HG02884 (cell line): ENCODE measurements at regions not wholly inside any gene's neighbourhood (a gene's known extent, or its start where the extent isn't known, plus 50 kb on each side); places are given as distances from the start of the nearest gene placed in this dataset.

ENCODE experiments used
- ATAC-seq: cut with Tn5 transposase; IDR thresholded peaks from one replicate; pipeline ENCODE4 v1.9.1; 2021; ENCODE audit warnings: mild to moderate bottlenecking, moderate library complexity; ENCODE audit not compliant: unreplicated experiment

DNA sequence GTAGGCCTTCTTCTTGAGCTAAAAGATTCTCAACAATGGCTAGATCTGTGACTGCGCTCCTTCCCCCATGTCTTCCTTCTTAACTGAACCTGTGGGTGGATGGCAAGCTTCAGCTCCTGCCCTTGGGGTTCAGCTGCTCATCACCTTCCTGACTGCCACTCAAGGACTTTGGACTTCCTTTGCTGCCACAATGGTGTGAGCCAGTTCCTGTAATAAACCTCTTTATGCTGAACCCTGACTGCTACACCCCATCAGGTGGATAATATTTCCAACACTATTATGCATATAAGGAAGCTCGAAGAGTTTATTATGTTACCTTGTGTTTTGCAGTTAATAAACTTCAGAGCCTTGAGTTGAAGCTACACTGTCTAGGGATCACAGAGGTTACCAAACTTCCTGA is 208.9 kb upstream of the SLC10A2 start:
- ATAC-seq: no peak

DNA sequence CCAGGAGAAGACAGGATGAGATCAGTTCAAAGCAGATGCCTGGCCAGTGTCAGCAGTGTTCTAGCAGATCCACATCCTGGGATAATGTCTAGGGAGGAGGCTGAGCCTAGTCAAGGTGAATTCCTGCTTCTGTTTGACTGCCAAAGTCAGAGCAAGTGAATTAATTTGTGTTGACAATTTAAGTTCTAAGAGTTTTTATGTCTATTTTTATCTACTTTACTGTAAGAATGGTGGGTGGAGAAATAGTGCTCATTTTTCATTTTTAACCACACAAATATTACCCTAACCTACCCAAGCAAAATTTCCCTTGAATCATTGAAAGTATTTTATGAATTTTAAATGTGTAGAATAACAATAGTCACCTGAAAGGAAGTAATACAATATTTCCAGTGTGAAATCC is 207.6 kb upstream of the SLC10A2 start:
- ATAC-seq: no peak

DNA sequence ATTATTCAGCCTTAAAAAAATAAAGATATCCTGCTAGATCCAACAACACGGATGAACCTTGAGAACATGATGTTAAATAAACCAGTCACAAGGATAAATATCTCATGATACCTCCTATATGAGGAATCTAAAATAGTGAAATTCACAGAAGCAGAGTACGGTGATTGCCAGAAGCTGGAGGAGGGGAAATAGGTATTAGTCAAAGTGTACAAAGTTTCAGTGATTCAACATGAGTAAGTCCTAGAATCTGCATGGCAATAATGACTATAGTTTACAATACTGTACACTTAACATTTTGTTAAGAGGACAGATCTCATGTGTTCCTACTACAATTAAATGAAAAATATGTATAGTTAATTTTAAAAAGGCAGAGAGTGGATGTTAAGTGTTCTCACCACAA is 206.6 kb upstream of the SLC10A2 start:
- ATAC-seq: no peak

DNA sequence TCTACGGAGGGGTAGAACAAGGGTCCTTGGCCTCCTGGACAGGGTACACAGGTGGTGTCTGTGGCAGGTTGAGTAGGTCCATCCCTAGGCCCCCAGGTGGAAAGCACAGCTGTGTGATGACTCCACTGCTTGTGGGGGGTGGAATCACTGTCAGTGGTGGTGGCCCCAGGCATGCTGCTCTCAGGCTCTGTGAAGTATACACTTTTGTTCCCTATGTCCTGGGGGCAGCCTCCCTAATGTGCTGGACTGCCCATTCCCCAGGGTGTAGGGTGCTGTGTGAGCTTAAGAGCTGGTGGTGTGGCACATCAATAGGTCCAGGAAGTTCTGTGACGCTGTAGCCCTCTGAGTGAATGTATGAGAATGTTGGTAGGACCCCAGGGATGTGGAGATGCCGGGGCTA is 197.2 kb upstream of the SLC10A2 start:
- no peak for ATAC-seq

DNA sequence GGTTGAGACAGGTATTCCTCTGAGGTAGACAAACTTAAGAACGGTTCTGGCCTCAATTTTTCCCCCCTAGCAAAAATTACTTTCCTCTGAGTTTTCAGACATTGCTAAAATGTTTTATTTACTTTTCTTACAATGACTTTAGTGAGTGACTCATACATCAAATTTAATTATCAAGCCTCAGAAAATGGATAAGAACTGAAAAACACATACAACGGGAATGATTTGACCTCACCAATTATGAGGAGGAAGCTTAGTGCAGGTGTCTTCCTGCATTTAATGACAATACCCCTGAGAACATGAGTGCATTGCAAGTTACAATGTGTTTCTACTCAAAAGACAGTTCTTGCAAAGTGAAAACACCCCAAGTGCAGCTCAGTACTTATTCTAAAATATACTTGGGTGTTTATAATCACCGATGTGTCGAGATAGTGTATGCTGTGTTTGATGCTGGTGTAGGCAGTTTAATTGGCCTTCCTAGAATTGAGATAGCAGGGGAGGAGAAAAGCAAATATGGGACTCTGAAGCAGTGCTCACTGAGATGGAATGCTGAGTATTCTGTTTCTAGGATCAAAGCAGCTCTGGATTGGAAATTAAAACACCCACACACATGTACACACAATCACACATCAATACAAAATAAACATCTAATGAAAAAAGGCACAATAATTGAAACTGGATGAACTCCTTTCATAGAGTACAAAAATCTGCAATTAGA is 189.5 kb upstream of the SLC10A2 start:
- no peak for ATAC-seq

DNA sequence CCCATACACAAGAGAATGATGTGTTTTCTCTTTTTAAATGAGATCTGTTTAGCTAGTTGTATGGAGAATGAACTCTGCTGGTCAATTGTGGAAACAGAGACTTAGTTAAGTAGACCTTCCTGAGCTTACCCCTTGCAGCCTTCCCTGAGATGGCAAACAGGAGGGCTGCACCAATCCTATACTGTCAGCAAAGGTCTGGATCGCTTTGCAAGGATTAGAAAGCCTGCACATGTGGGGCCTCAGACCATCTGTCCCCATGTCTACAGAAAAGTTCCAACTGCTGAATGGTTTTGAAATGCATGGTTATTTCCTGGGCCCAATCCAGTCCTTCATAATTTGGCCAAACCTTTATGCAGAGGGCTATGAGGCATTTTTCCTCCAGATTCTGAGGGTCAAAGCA is 183.9 kb upstream of the SLC10A2 start:
- no peak for ATAC-seq

DNA sequence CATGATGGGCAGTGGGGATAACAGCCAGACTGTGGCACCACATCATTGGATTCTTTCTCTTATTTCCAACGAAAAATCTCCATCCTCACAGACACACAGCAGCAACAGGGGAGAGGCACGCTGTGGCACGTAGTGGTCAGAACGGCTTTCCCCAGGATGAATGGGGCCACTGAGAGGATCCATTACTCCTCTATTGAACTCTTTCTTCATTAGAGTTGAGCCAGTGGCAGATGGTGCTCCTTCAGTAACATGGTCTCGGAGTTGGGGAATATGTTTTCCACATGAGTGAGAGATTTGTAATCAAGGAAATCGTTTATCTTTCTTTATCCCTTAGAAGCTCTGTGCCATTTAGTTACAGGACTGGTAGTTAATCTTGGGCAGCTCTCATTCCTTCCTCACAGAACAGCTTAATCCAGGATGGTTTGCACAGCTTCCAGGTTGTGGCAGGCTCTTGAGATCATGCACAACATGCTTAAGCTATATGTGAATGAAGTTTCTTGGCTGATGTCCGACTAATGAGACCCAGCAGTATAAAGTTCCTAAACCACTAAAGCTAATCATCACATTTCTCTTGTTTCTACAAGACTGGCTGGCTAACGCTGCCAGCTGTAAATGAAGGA is 180.5 kb upstream of the SLC10A2 start:
- ATAC-seq: no peak

DNA sequence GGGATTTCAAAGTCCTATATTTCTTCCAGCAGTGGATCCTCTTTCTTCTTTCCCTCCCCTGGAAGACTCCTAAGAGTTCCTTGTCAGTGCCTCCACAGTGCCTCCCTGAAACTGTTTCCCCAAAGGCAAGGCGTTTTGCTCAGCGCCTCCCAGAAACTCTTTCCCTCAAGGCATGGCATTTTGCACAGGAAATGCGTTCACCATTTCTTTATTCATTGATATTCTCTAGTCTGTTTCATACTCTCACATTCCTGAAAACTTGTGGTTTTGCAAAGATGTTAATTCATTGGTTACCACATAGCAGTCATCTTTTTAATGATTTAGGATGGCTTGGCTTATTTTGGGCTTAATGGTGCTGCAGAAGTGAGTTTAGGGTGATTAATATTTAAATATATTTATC is 177.3 kb upstream of the SLC10A2 start:
- ATAC-seq: no peak

DNA sequence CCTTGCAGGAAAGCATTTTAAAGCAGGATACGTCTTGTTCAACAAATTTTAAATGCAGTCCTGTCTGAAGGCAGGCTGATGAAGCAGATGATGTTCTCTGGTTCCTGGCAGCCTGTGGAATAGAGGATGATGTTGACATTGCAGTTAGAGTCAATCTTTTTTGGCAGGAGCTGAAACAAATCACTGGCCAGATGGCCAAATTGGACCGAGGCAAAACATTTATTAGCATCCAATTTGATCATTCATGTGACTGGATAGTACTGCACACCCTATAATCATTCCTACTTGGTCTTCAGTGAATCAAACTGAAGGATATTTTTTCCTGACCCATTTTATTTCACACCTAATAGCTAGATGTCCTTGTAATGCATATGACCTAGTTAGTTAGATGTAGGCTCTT is 172.2 kb upstream of the SLC10A2 start:
- ATAC-seq: no peak

DNA sequence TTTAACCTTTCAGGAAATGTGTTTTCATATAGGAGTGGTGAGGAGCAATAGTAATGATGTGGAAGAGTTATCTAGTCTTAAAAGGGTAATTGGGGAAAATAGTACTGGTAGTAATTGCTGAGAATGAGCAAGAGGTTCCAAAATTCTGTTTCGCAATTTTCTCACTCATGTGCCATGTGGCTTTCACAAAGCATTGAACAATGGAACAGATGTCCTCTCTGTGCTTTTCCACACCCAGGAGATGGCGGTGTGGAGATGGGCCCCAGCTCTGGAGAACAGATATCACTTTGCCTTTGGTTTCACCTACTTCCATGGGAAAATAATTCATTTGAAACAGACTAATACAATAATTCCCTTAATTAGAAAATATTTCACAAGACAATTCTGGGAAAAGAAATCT is 170.0 kb upstream of the SLC10A2 start:
- no peak for ATAC-seq

DNA sequence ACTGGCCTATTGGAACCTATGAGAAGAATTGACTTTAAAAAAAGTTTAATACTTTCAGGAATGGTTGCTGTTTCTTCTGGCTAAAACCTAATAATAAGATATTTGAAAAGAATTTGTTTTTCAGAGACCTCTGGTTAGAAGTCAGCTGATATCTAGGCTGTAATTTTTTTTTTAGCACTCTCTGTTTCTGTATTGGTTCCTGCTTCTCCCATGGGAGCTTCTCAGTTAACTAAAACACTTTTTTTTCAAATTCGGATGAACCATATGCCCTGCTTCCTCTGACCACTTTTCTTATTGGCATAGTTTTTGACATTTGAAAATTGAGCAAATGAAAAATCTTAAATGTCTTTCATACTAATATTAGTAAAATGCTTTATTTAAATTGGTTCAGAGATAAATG is 163.5 kb upstream of the SLC10A2 start:
- ATAC-seq: no peak

DNA sequence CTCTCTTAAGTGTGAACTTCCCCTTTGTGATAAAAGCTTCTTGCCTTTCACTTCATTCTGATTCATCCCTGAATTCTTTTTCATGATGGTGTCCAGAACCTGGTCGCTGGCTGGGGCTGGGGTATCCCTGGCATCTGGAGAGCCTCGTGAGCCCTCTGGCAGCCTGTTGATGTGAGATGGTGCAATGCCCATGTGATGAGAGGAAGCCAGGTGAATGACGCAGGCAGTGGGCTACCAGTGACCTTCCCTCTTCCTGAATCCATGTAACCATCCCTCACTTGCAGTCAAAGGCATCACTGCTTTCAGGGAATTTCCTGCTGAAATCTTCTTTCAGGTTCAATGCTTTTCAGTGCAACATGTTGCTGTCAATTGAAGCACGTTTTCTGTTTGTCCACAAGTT is 158.6 kb upstream of the SLC10A2 start:
- ATAC-seq: no peak

DNA sequence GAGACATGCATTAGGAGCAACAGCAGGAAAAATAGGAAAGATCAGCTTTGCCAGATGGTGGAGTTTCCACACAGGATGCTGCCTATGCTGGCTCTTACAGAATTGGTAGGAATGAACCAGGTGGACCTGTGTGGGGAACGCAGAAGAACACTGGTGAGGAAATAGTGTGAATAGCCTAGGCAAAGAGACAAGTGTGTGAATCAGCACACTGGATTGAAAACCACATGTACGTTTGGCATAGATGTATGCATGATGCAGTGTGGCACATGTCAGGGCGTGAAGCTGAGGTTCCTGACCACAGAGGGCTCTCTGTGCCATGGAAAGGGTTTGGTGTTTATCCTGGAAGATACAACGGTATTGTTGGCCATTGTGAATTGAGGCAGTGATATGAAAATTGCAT is 156.5 kb upstream of the SLC10A2 start:
- ATAC-seq: no peak

DNA sequence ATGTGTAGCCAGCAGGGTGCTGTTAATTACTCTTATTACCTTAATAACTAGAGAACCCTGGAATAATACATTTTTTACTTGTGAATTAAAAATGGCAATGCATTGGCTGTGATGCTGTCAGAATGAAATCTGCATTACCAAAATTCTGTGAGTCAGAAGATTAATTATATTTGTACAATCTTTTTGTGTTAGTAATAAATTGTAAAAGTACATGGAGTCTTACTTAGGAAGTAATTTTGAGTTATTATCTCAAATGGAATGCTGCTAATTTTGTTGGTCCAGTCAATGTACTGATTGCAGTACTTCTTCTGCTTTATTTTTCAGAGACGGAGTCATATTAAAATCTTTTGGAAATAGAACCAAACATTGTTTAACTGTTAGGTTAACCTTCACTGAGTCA is 152.0 kb upstream of the SLC10A2 start:
- ATAC-seq: no peak

DNA sequence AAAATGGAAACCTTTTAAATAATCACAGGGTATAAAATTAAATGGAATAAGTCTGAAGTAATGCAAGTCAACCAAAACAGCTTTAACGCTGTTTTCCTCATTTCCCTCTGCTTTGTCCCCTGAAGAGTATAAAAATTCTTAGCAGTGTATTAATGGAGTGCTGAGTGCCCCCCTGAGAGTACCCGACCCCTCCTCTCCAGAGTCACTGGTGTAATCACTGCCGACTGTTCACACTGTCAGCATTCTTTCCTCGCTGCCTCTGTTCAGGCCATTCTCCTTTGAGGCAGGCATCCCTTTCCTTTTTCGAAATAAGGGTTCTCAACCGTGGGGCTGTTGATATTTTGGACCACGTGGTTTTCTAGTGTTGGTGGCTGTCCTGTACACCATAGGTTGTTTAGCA is 146.9 kb upstream of the SLC10A2 start:
- no peak for ATAC-seq

DNA sequence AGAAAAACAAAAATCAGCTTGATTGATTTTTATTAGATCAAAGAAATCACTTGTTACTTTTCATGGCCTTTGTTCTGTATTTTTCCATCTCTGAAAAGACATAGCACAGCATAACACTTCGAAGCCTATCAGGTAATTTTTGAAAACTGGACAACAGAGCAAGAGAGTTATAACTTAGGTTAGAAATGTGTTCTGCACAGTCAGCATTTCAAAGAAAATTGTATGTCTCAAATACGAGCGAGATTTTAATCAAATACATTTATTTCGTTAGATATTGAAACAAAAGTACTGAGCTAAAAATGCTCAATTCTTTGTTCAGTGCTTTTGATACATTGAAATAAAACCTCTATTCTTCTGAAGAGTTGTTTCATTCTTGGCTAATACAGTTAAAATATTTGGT is 144.1 kb upstream of the SLC10A2 start:
- ATAC-seq: no peak

DNA sequence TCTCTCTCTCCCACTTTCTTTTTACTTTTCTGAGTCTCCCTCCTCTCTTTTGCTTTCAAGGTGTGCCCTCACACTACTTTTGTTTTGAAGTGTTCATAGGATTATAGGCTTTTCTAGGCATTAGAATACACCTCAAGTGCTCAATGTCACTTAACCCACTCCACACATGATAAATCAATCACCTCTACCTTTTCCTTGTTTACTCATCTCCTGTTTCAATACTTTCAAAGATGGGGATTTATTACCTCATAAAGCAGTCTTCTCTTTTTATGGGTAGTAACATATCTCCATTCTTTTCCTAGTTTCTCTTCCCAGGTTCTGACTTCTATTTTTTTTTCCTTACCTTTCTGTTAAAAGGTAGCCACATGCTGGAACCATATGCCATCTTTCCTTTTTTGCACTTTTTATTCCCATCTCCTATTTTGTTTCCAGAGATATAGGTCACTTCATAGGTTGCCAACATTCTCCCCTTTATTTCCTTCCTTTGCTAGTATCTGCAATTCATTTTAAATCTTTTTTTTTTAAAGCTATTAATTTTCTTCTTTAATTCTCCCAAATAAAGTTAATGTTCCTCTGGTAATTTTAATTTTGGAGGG is 137.6 kb upstream of the SLC10A2 start:
- no peak for ATAC-seq

DNA sequence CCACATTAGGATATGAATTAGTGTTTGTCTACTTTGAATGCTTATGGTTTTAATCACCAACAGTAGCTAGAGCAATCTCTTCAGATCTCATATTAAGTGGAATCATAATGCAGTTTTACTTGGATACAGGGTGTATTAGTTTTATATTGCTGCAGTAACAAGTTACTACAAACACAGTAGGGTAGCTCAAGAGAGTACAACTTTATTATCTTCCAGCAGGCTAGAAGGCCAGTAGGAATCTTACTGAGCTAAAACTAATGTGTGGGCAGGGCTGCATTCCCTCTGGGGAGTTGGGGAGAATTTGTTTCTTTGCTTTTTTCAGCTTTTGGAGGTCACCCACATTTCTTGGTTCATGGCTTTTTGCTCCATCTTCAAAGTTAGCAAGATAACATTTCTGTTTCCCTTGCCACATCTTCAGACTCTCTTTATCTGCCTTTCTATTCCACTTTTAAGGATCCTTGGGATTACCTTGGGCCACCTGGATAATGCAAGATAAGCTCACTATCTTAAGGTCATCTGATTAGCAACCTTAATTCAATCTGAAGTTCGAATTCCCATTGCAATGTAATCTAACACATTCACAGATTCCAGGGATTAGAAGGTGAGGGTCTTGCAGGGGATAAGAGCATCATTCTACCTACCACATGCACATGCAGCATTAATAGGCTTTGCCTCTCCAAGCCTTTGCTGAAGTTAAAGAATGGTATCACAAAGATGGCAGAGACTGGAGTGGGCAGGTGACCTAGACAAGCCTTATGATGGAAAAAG is 134.1 kb upstream of the SLC10A2 start:
- ATAC-seq: no peak

DNA sequence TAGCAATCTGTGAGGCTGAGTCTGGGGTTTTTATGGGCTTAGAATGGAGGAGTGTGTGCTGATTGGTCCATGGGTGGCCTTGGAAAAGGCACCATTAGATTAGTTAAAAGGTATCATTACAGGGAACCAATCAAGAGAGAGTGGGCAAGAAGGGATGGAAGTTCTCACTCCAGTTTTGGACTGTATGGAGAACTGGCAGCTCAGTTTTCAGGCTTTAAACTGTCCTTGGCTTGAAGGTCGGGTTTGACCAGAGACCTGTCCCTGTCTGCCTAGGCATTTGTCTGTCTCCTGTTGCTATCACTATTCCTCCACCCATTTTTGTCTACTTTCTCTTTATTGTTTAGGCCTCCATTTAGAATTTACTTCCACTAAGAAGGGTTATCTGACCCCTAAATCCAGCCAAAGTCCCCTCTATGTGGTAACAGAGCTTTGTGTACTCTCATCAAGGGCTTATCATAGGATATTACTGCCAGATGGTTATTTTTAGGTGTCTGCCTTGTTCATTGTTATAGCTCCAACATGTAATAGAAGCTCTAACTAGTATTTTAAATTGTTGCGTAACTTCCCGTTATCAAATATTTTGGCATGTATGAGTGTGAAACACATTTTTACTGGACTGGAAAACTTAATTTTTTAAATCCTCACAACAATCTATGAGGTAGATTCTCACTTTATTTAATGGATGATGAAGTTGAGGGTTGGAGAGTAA is 133.3 kb upstream of the SLC10A2 start:
- ATAC-seq: no peak

DNA sequence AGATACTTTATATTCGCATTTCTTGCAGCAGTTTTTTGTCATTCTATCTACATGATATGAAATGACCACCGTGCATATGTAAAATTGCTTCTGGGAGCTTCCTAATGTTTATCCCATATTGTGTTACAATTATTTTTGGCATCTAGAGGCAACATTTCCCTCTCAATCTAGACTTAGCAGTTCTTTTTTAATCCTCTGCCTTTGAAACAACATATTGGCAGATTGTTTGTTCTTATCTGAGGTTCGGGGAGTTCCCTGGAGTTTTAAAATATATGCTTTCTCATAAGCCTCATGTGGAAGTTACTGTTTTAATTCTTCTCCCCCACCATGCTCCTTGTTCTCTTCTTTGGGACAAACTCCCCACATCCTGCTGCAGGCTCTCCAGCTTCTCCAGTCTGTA is 130.1 kb upstream of the SLC10A2 start:
- ATAC-seq: no peak

DNA sequence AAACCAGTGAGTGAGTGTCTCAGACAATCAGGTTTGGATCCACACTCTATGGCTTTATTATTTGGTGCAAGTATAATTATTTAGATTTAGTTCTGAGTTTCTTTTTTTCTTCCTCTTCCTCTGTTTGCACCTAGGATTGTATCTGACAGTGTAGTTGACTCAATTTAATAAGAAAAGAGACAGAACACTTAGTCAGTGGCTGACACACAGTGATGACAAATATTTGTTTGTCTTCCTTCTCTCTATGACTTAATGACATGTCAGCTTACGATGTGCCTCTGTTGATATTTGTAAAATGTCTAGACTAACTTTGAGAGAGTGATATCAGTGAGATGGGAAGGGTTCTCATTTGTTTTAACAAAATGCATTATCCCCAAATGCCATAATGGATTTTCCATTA is 129.5 kb upstream of the SLC10A2 start:
- no peak for ATAC-seq
